GM23338 (cell line): ENCODE measurements at regions not wholly inside any gene's neighbourhood (a gene's known extent, or its start where the extent isn't known, plus 50 kb on each side); places are given as distances from the start of the nearest gene placed in this dataset.

Source experiments
- ATAC-seq: fragments of 200-7000 bp; cut with Tn5 transposase; 3 replicates; pipeline ENCODE4 v1.9.1; 2020
- DNase-seq: peaks from one replicate; pipeline ENCODE4 v3.0.0-alpha.2; 2015; ENCODE audit warnings: low spot score
- H2AFZ ChIP-seq: fragments of 200-600 bp; sonication (generic); 2 replicates; pipeline ENCODE4 v1.8.0; 2016; ENCODE audit warnings: antibody characterized with exemption, mild to moderate bottlenecking, moderate library complexity
- H3F3A ChIP-seq: fragments of 200-600 bp; sonication (generic); replicated peaks from 2 replicates; pipeline ENCODE4 v1.8.0; 2017; ENCODE audit warnings: antibody characterized with exemption, mixed run types, low read depth
- H3K27ac ChIP-seq: fragments of 200-600 bp; sonication (generic); 2 replicates; pipeline ENCODE4 v1.6.1; 2016; ENCODE audit warnings: low read depth
- H3K27me3 ChIP-seq: fragments of 200-600 bp; sonication (generic); 2 replicates; pipeline ENCODE4 v1.8.0; 2016; ENCODE audit warnings: mild to moderate bottlenecking, mixed run types, moderate library complexity; ENCODE audit not compliant: insufficient read depth
- H3K36me3 ChIP-seq: fragments of 200-600 bp; sonication (generic); 2 replicates; pipeline ENCODE4 v1.8.0; 2016; ENCODE audit warnings: mild to moderate bottlenecking; ENCODE audit not compliant: insufficient read depth
- H3K4me1 ChIP-seq: fragments of 200-600 bp; sonication (generic); 2 replicates; pipeline ENCODE4 v1.8.0; 2016; ENCODE audit warnings: mild to moderate bottlenecking, moderate library complexity; ENCODE audit not compliant: insufficient read depth
- H3K4me2 ChIP-seq: fragments of 200-600 bp; sonication (generic); 2 replicates; pipeline ENCODE4 v1.7.1; 2017; ENCODE audit warnings: mixed run types
- H3K4me3 ChIP-seq: fragments of 200-600 bp; sonication (generic); 2 replicates; pipeline ENCODE4 v1.6.1; 2016; ENCODE audit warnings: mixed run types
- H3K79me2 ChIP-seq: fragments of 200-600 bp; sonication (generic); replicated peaks from 2 replicates; pipeline ENCODE4 v1.8.0; 2017; ENCODE audit warnings: mild to moderate bottlenecking; ENCODE audit not compliant: insufficient read depth
- H3K9me2 ChIP-seq: fragments of 200-600 bp; sonication (generic); 2 replicates; pipeline ENCODE4 v1.8.0; 2017; ENCODE audit not compliant: insufficient read depth
- H4K20me1 ChIP-seq: fragments of 200-600 bp; sonication (generic); replicated peaks from 2 replicates; pipeline ENCODE4 v1.8.0; 2017; ENCODE audit warnings: mild to moderate bottlenecking; ENCODE audit not compliant: insufficient read depth
- H3K27ac Mint-ChIP-seq: 2 replicates; pipeline ENCODE4 v1.8.0; 2020; ENCODE audit warnings: inconsistent platforms, mild to moderate bottlenecking, moderate library complexity, mixed read lengths
- H3K27me3 Mint-ChIP-seq: 3 replicates; pipeline ENCODE4 v1.8.0; 2022; ENCODE audit warnings: low read depth, mild to moderate bottlenecking, moderate library complexity, mixed read lengths, inconsistent platforms; ENCODE audit not compliant: insufficient read depth, poor library complexity
- H3K36me3 Mint-ChIP-seq: 3 replicates; pipeline ENCODE4 v1.8.0; 2021; ENCODE audit warnings: low read depth, mild to moderate bottlenecking, inconsistent platforms, moderate library complexity, mixed read lengths
- H3K4me1 Mint-ChIP-seq: 3 replicates; pipeline ENCODE4 v1.8.0; 2020; ENCODE audit warnings: mild to moderate bottlenecking, inconsistent platforms, mixed read lengths
- H3K4me3 Mint-ChIP-seq: 3 replicates; pipeline ENCODE4 v1.8.0; 2021; ENCODE audit warnings: moderate library complexity, mild to moderate bottlenecking, inconsistent platforms, mixed read lengths
- H3K9me3 Mint-ChIP-seq: 3 replicates; pipeline ENCODE4 v1.8.0; 2020; ENCODE audit warnings: moderate library complexity, mild to moderate bottlenecking, inconsistent platforms, mixed read lengths
- CREB1 ChIP-seq: fragments of 250-450 bp; sonication (Bioruptor Pico); IDR thresholded peaks from 2 replicates; pipeline ENCODE4 v1.5.0; 2020; ENCODE audit warnings: low read depth, mild to moderate bottlenecking, moderate library complexity
- EZH2 ChIP-seq: fragments of 200-600 bp; sonication (generic); IDR thresholded peaks from one replicate; pipeline ENCODE4 v1.8.0; 2017; ENCODE audit warnings: antibody characterized with exemption, mild to moderate bottlenecking, low read depth; ENCODE audit not compliant: unreplicated experiment
- EZH2phosphoT487 ChIP-seq: fragments of 200-600 bp; sonication (generic); IDR thresholded peaks from one replicate; pipeline ENCODE4 v1.8.1; 2018; ENCODE audit warnings: antibody characterized with exemption; ENCODE audit not compliant: unreplicated experiment
- NANOG ChIP-seq: IDR thresholded peaks from 2 replicates; pipeline ENCODE4 v1.6.1; 2016; ENCODE audit warnings: antibody characterized with exemption, borderline replicate concordance
- POLR2AphosphoS5 ChIP-seq: IDR thresholded peaks from 2 replicates; pipeline ENCODE4 v1.6.1; 2016; ENCODE audit warnings: antibody characterized with exemption, low read depth
- STAT1 ChIP-seq: IDR thresholded peaks from one replicate; pipeline ENCODE4 v1.6.1; 2016; ENCODE audit warnings: antibody characterized with exemption; ENCODE audit not compliant: unreplicated experiment
- ZNF114 ChIP-seq: fragments of 250-450 bp; sonication (Bioruptor Pico); IDR thresholded peaks from 2 replicates; pipeline ENCODE4 v1.5.0; 2020; ENCODE audit warnings: mild to moderate bottlenecking, moderate library complexity
- TF ChIP-seq, protein P1 (sequence below): fragments of 250-450 bp; sonication (Bioruptor Pico); IDR thresholded peaks from 2 replicates; pipeline ENCODE4 v1.5.0; 2020; ENCODE audit warnings: mild to moderate bottlenecking, moderate library complexity
- TF ChIP-seq, protein P2 (sequence below): IDR thresholded peaks from 2 replicates; pipeline ENCODE4 v1.6.1; 2016; ENCODE audit warnings: antibody characterized with exemption
- TF ChIP-seq, protein P3 (sequence below), 2 experiments: fragments of 200-600 bp in 1 of 2; sonication (generic) in 1 of 2; conservative IDR thresholded peaks; 2 replicates each; pipeline versions ENCODE4 v1.5.1 to v1.6.1; 2016 to 2017; ENCODE audit warnings: antibody characterized with exemption in 2 of 2, low read depth in 2 of 2, mild to moderate bottlenecking in 2 of 2, moderate library complexity in 1 of 2

DNA sequence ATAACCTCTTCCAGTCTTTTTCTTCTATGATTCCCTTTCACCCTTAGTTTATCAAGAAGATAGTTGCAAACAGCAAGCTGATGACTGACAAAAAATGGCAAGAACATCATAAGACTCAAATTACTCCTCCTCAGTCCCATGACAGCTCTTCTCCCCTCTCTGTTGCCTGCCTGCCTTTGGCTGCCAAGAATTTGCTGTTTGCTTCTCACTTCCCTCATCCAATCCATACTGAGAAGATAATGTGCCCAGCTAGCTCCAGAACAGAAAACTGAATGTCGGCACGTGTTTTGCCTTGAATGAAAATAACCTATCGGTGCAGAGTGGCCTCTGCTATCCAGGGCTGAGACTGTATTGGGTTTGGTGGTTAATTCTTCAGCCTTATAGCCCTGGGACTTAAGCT, 192.1 kb downstream of the PPARGC1A start (continued):
- TF ChIP-seq, protein P1, sequence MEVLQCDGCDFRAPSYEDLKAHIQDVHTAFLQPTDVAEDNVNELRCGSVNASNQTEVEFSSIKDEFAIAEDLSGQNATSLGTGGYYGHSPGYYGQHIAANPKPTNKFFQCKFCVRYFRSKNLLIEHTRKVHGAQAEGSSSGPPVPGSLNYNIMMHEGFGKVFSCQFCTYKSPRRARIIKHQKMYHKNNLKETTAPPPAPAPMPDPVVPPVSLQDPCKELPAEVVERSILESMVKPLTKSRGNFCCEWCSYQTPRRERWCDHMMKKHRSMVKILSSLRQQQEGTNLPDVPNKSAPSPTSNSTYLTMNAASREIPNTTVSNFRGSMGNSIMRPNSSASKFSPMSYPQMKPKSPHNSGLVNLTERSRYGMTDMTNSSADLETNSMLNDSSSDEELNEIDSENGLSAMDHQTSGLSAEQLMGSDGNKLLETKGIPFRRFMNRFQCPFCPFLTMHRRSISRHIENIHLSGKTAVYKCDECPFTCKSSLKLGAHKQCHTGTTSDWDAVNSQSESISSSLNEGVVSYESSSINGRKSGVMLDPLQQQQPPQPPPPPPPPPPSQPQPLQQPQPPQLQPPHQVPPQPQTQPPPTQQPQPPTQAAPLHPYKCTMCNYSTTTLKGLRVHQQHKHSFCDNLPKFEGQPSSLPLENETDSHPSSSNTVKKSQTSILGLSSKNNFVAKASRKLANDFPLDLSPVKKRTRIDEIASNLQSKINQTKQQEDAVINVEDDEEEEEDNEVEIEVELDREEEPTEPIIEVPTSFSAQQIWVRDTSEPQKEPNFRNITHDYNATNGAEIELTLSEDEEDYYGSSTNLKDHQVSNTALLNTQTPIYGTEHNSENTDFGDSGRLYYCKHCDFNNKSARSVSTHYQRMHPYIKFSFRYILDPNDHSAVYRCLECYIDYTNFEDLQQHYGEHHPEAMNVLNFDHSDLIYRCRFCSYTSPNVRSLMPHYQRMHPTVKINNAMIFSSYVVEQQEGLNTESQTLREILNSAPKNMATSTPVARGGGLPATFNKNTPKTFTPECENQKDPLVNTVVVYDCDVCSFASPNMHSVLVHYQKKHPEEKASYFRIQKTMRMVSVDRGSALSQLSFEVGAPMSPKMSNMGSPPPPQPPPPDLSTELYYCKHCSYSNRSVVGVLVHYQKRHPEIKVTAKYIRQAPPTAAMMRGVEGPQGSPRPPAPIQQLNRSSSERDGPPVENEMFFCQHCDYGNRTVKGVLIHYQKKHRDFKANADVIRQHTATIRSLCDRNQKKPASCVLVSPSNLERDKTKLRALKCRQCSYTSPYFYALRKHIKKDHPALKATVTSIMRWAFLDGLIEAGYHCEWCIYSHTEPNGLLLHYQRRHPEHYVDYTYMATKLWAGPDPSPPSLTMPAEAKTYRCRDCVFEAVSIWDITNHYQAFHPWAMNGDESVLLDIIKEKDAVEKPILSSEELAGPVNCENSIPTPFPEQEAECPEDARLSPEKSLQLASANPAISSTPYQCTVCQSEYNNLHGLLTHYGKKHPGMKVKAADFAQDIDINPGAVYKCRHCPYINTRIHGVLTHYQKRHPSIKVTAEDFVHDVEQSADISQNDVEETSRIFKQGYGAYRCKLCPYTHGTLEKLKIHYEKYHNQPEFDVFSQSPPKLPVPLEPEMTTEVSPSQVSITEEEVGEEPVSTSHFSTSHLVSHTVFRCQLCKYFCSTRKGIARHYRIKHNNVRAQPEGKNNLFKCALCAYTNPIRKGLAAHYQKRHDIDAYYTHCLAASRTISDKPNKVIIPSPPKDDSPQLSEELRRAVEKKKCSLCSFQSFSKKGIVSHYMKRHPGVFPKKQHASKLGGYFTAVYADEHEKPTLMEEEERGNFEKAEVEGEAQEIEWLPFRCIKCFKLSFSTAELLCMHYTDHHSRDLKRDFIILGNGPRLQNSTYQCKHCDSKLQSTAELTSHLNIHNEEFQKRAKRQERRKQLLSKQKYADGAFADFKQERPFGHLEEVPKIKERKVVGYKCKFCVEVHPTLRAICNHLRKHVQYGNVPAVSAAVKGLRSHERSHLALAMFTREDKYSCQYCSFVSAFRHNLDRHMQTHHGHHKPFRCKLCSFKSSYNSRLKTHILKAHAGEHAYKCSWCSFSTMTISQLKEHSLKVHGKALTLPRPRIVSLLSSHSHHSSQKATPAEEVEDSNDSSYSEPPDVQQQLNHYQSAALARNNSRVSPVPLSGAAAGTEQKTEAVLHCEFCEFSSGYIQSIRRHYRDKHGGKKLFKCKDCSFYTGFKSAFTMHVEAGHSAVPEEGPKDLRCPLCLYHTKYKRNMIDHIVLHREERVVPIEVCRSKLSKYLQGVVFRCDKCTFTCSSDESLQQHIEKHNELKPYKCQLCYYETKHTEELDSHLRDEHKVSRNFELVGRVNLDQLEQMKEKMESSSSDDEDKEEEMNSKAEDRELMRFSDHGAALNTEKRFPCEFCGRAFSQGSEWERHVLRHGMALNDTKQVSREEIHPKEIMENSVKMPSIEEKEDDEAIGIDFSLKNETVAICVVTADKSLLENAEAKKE (CRISPR knock-in tag), result no peak
- no peak for TF ChIP-seq CREB1
- TF ChIP-seq, protein P2, sequence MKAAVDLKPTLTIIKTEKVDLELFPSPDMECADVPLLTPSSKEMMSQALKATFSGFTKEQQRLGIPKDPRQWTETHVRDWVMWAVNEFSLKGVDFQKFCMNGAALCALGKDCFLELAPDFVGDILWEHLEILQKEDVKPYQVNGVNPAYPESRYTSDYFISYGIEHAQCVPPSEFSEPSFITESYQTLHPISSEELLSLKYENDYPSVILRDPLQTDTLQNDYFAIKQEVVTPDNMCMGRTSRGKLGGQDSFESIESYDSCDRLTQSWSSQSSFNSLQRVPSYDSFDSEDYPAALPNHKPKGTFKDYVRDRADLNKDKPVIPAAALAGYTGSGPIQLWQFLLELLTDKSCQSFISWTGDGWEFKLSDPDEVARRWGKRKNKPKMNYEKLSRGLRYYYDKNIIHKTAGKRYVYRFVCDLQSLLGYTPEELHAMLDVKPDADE, result no peak
- TF ChIP-seq, protein P3, sequence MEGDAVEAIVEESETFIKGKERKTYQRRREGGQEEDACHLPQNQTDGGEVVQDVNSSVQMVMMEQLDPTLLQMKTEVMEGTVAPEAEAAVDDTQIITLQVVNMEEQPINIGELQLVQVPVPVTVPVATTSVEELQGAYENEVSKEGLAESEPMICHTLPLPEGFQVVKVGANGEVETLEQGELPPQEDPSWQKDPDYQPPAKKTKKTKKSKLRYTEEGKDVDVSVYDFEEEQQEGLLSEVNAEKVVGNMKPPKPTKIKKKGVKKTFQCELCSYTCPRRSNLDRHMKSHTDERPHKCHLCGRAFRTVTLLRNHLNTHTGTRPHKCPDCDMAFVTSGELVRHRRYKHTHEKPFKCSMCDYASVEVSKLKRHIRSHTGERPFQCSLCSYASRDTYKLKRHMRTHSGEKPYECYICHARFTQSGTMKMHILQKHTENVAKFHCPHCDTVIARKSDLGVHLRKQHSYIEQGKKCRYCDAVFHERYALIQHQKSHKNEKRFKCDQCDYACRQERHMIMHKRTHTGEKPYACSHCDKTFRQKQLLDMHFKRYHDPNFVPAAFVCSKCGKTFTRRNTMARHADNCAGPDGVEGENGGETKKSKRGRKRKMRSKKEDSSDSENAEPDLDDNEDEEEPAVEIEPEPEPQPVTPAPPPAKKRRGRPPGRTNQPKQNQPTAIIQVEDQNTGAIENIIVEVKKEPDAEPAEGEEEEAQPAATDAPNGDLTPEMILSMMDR (conservative IDR thresholded peaks at IDR 0.05; ENCODE audit: low read depth in 2 of 2), result no peak
- no peak for TF ChIP-seq ZNF114 (CRISPR knock-in tag)
- TF ChIP-seq STAT1, result no peak

DNA sequence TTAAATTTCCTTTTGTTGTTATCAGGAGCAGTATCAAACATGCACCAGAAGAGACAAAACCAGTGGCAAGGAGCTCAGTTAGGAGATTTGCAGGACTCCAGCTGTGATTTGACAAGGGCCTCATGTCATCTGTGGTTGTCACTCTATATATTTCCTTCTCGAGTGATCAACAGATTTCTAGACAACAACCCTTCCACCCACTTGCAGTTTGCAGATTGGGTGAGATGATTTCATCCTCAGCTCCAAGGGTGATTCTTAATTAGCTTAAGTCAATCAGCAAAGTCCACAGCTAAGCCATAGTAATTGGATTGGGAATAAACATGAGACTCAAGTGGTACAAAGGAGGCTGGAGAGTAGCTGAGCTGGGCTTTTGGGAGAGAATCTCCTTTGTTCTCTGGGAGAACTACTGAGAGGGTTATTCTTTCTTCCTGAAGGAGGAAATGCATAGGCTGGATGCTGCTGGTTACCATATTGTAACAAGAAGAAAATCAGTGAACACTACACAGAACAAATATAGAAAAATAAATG, 192.8 kb downstream of the PPARGC1A start:
- no peaks in the 10 kb centered on the region for H3K36me3 Mint-ChIP-seq
- no peaks in the 10 kb centered on the region for H3K4me1 Mint-ChIP-seq
- TF ChIP-seq CREB1 (no peak), POLR2AphosphoS5 (no peak), ZNF114 (CRISPR knock-in tag) (no peak), NANOG (no peak), EZH2 (no peak), EZH2phosphoT487 (no peak), STAT1 (no peak)
- TF ChIP-seq, protein P3 (conservative IDR thresholded peaks at IDR 0.05; ENCODE audit: low read depth in 2 of 2), result no peak
- TF ChIP-seq, protein P2, result no peak

More for the DNA sequence above, 192.8 kb downstream of the PPARGC1A start:
- no peaks in the 10 kb centered on the region for H3K9me3 Mint-ChIP-seq
- DNase-seq, result no peak
- Histone ChIP-seq H4K20me1 (no peaks in the 10 kb centered on the region), H3K79me2 (no peaks in the 10 kb centered on the region), H3K36me3 (no peaks in the 10 kb centered on the region), H2AFZ (no peak overlapping the region), H3K27ac (no peak overlapping the region), H3K27me3 (no peaks in the 10 kb centered on the region), H3K4me3 (no peak overlapping the region), H3F3A (no peaks in the 10 kb centered on the region), H3K4me2 (no peak overlapping the region), H3K4me1 (no peaks in the 10 kb centered on the region), H3K9me2 (peaks cover 2% of the 10 kb centered on the region; the same call in 1 of the 2 replicates)
- no peak overlapping the region for H3K27ac Mint-ChIP-seq
- H3K27me3 Mint-ChIP-seq, result no peaks in the 10 kb centered on the region
- no peak for ATAC-seq
- H3K4me3 Mint-ChIP-seq, result no peak overlapping the region
